AG04450 (cell line): ENCODE measurements at regions not wholly inside any gene's neighbourhood (a gene's known extent, or its start where the extent isn't known, plus 50 kb on each side); places are given as distances from the start of the nearest gene placed in this dataset.

Experiments
- CTCF ChIA-PET: fragments of 300-600, 350-600 bp; formaldehyde crosslinking; extraction: SDS; loops from one replicate; lab custom pipeline; 2022; ENCODE audit warnings: antibody characterized with exemption, inconsistent platforms; lab: Charles Lee
- POLR2A ChIA-PET: fragments of 350-600 bp; formaldehyde crosslinking; extraction: SDS; loops from one replicate; lab custom pipeline; 2021; ENCODE audit warnings: antibody characterized with exemption, inconsistent platforms; lab: Yijun Ruan, JAX
- DNase-seq: peaks from one replicate; pipeline ENCODE4 v3.0.0-alpha.2; 2011; ENCODE audit warnings: low read depth, low spot score
- H3K27ac ChIP-seq: one replicate; pipeline ENCODE4 v1.5.1; 2012; ENCODE audit warnings: low read depth, low read length, control low read depth
- H3K27me3 ChIP-seq: one replicate; pipeline ENCODE4 v1.6.0; 2012; ENCODE audit warnings: low read length; ENCODE audit not compliant: control insufficient read depth, insufficient read depth
- H3K4me3 ChIP-seq: 2 replicates; pipeline ENCODE4 v1.5.1; 2011; ENCODE audit warnings: mild to moderate bottlenecking, low read depth, low read length, control low read depth
- H3K9me3 ChIP-seq: 2 replicates; pipeline ENCODE4 v1.5.1; 2012; ENCODE audit warnings: low read length; ENCODE audit not compliant: control insufficient read depth, insufficient read depth
- CTCF ChIP-seq: IDR thresholded peaks from 2 replicates; pipeline ENCODE4 v1.5.1; 2011; ENCODE audit warnings: low read depth, low read length, control low read depth, inconsistent platforms

DNA sequence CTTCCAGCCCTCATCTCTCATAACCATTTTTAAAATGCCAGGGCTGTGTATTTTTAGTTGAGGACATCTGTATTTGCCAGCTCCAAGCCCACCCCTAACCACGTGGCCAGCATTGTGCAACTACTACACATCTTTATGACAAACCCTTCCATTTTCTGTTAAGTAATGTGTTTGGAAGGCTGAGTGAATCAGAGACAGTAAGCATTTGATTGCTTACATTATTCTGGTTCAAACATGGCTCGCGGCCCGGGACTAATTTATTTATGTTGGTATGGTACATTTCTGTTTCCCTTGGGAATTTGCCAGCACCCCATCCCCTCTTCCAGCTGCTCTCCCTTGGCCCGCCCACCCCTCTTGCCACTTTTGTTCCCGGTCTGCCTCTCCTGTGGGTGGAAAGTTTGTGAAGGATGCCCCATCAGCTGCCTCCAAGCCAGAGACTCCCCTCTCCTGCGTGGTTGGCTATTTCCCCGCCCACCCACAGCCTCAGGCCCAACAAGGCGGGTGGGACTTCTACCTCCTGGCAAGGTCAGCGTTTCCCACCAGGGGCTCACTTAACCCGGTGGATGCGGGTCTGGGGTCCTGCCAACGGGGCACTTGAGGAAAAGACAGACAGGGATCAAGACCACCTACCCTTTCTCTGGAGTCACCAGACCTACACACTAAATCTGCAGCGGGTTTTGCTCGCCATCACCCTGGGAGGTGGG lies 162.2 kb downstream of the HSD17B3 start:
- DNase-seq = peak; percentile 92
- H3K27ac ChIP-seq = peak overlapping the region; percentile 65
- peaks cover 15% of the 10 kb centered on the region for H3K27me3 ChIP-seq
- ChIA-PET CTCF (interaction anchor here (1.0 kb wide), 1 partner anchor 65 kb away, joined by 3 read pairs; no protein-coding TSS in a partner anchor), POLR2A (interaction anchor here (0.6 to 1.4 kb wide), 5 partner anchors 60 to 1092 kb away, joined by 3 to 5 read pairs (median 3); no protein-coding TSS in a partner anchor)
- no peaks in the 10 kb centered on the region for H3K9me3 ChIP-seq
- no peak for TF ChIP-seq CTCF
- peak overlapping the region; percentile 25 for H3K4me3 ChIP-seq

DNA sequence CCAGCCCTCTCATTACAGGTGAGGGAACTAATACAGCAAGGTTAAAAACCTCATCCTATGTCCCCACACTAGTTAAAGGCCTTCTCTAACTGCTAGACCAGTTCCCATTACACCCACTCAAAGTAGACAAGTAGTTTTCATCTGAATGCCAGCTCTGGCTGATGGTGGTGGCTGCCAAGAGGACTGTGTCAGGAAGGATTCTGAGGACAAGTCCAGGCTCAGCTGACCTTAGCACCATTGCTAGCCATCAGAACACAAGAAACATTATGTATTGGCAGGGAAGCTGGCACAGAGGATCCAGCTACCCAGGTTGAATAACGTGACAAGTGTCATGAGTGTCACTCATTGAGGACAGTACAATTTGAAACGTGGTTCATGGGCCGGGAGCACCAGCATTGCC lies 163.4 kb downstream of the HSD17B3 start:
- TF ChIP-seq CTCF = no peak
- Histone ChIP-seq H3K27ac (no peak overlapping the region), H3K4me3 (no peak overlapping the region), H3K27me3 (peaks cover 10% of the 10 kb centered on the region), H3K9me3 (no peaks in the 10 kb centered on the region)
- ChIA-PET CTCF (interaction anchor here (0.6 to 1.0 kb wide), 2 partner anchors 64 to 754 kb away, joined by 3 read pairs; no protein-coding TSS in a partner anchor), POLR2A (interaction anchor here (0.7 to 1.4 kb wide), 2 partner anchors 98 to 322 kb away, joined by 3 to 5 read pairs; no protein-coding TSS in a partner anchor)
- DNase-seq = no peak

DNA sequence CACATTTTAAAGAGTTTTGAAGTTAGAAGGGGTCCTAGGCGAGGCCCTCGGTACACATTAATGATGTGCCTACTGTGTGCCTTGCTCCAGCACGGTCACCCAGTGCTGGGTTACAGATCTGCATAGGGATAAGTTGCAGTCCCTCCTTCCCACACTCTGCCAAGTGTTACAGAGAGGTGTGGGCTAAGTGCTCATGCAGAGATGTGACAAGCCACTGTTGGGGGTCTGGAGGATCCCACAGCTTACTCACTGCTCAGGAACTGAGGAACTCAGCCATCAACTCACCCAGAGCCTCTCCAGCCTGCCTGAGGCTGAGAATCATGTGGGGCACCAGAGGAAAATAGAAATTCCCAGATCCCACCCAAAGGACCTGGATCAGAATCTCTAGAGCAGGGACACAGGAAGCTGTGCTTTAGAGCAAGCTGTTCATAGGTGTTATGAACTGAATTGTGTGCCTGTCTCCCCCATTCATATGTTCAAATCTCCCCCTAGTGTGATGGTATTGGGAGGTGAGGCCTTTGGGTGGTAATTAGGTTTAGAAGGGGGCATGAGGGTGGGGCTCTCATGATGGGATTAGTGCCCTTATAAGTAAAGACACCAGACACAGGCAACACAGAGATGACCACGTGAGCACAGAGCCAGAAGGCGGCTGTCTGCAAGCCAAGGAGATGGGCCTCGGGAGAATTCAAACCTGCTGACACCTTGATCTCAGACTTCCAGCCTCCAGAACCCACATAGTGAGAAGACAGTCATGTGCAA lies 164.1 kb downstream of the HSD17B3 start:
- no peak for TF ChIP-seq CTCF
- Histone ChIP-seq H3K27ac (peak overlapping the region; percentile 71), H3K27me3 (peaks cover 17% of the 10 kb centered on the region), H3K4me3 (peak overlapping the region; percentile 43), H3K9me3 (no peaks in the 10 kb centered on the region)
- ChIA-PET CTCF (interaction anchor here (0.6 kb wide), 1 partner anchor 753 kb away, joined by 3 read pairs; no protein-coding TSS in a partner anchor), POLR2A (interaction anchor here (0.7 to 1.4 kb wide), 4 partner anchors 12 to 262 kb away, joined by 4 to 14 read pairs (median 5); no protein-coding TSS in a partner anchor)
- no peak for DNase-seq

GRCh38 chr9:96136992-96137670 lies 164.8 kb downstream of the HSD17B3 start:
- Histone ChIP-seq H3K27ac (peak overlapping the region; percentile 71), H3K4me3 (peak overlapping the region; percentile 43), H3K9me3 (no peaks in the 10 kb centered on the region), H3K27me3 (peaks cover 22% of the 10 kb centered on the region)
- ChIA-PET POLR2A (interaction anchor here (0.6 to 0.7 kb wide), 4 partner anchors 11 to 360 kb away, joined by 4 to 14 read pairs (median 9); no protein-coding TSS in a partner anchor), CTCF (no interaction called here)
- peak; percentile 47 for DNase-seq
- TF ChIP-seq CTCF = no peak
